ENCODE measurements at regions not wholly inside any gene's neighbourhood (a gene's known extent, or its start where the extent isn't known, plus 50 kb on each side); places are given as distances from the start of the nearest gene placed in this dataset.

DNA sequence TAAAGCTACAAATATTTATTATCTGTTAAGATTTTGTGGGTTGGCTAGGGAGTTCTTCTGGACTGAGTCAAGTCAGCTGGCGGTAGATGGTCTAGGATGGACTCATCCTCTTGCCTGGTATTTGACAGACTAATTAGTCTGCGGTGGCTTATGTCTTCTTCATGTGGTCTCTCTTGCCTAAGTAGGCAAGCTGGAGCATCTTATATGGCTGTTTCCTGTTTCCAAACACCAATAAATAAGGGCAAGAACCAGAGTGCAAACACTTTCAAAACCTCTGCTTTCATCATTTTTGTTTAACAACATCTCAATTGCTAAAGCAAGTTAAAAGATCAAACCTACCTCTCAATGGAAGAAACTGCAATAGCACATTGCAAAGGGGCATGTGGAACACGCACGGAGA, 484.8 kb downstream of the PTPRC start:
- TF ChIP-seq, protein P1, sequence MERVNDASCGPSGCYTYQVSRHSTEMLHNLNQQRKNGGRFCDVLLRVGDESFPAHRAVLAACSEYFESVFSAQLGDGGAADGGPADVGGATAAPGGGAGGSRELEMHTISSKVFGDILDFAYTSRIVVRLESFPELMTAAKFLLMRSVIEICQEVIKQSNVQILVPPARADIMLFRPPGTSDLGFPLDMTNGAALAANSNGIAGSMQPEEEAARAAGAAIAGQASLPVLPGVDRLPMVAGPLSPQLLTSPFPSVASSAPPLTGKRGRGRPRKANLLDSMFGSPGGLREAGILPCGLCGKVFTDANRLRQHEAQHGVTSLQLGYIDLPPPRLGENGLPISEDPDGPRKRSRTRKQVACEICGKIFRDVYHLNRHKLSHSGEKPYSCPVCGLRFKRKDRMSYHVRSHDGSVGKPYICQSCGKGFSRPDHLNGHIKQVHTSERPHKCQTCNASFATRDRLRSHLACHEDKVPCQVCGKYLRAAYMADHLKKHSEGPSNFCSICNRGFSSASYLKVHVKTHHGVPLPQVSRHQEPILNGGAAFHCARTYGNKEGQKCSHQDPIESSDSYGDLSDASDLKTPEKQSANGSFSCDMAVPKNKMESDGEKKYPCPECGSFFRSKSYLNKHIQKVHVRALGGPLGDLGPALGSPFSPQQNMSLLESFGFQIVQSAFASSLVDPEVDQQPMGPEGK (CRISPR knock-in tag; IDR thresholded peaks at IDR 0.05; ENCODE audit: borderline replicate concordance) = no peak
- TF ChIP-seq TCF4 (CRISPR knock-in tag; IDR thresholded peaks at IDR 0.05; ENCODE audit: borderline replicate concordance) = no peak
- no peak for TF ChIP-seq ZFP30 (CRISPR knock-in tag; IDR thresholded peaks at IDR 0.05)
- TF ChIP-seq ZNF70 (CRISPR knock-in tag; IDR thresholded peaks at IDR 0.05) = no peak
- no peak for TF ChIP-seq ZC3H10 (CRISPR knock-in tag; IDR thresholded peaks at IDR 0.05)
